H4 (cell line): ENCODE measurements at regions not wholly inside any gene's neighbourhood (a gene's known extent, or its start where the extent isn't known, plus 50 kb on each side); places are given as distances from the start of the nearest gene placed in this dataset.
A peak's percentile ranks its signal among the peaks of the same experiment; 100 is the strongest.

Experiments used
- DNase-seq: peaks from one replicate; pipeline ENCODE4 v3.0.0-alpha.2; 2015; ENCODE audit warnings: low spot score

GRCh38 chr1:221366495-221367110 is 375.3 kb downstream of the DUSP10 start:
- no peak for DNase-seq

- DNase-seq, result no peak
Measured at GRCh38 chr1:221371705-221372104, 370.2 kb downstream of the DUSP10 start.

GRCh38 chr1:221373795-221374194 is 368.1 kb downstream of the DUSP10 start:
- DNase-seq, result no peak

GRCh38 chr1:221376286-221376685 is 365.6 kb downstream of the DUSP10 start:
- no peak for DNase-seq

GRCh38 chr1:221381910-221382623 is 359.8 kb downstream of the DUSP10 start:
- no peak for DNase-seq

- peak; percentile 30 for DNase-seq
Measured at GRCh38 chr1:221392453-221392852, 349.4 kb downstream of the DUSP10 start.

GRCh38 chr1:221394011-221394544 is 347.8 kb downstream of the DUSP10 start:
- peak; percentile 48 for DNase-seq

GRCh38 chr1:221396526-221396925 is 345.4 kb downstream of the DUSP10 start:
- no peak for DNase-seq

GRCh38 chr1:221397141-221397540 is 344.7 kb downstream of the DUSP10 start:
- DNase-seq, result no peak

GRCh38 chr1:221397606-221398005 is 344.3 kb downstream of the DUSP10 start:
- DNase-seq, result no peak

- no peak for DNase-seq
Measured at GRCh38 chr1:221405146-221405545, 336.7 kb downstream of the DUSP10 start.

GRCh38 chr1:221408117-221408803 is 333.6 kb downstream of the DUSP10 start:
- no peak for DNase-seq

GRCh38 chr1:221411283-221411682 is 330.6 kb downstream of the DUSP10 start:
- no peak for DNase-seq

- DNase-seq, result no peak
Measured at GRCh38 chr1:221414772-221415539, 326.9 kb downstream of the DUSP10 start.

- DNase-seq, result no peak
Measured at GRCh38 chr1:221415651-221416050, 326.2 kb downstream of the DUSP10 start.

GRCh38 chr1:221416142-221416541 is 325.7 kb downstream of the DUSP10 start:
- no peak for DNase-seq

GRCh38 chr1:221416723-221417122 is 325.2 kb downstream of the DUSP10 start:
- no peak for DNase-seq

GRCh38 chr1:221418346-221418745 is 323.5 kb downstream of the DUSP10 start:
- no peak for DNase-seq

- DNase-seq, result no peak
Measured at GRCh38 chr1:221419513-221420095, 322.3 kb downstream of the DUSP10 start.

- DNase-seq, result no peak
Measured at GRCh38 chr1:221429264-221429663, 312.6 kb downstream of the DUSP10 start.

- DNase-seq, result peak; percentile 67
Measured at GRCh38 chr1:221430152-221430960, 311.5 kb downstream of the DUSP10 start.
